GM20431 (cell line): ENCODE measurements at regions not wholly inside any gene's neighbourhood (a gene's known extent, or its start where the extent isn't known, plus 50 kb on each side); places are given as distances from the start of the nearest gene placed in this dataset.
"Not testable (repeated sequence)": the region's sequence is repeated elsewhere in the genome, so short reads cannot be mapped to it uniquely, and the experiment has no call there.

ENCODE experiments used
- in situ Hi-C: fragments of 300-500 bp; cut with MseI, MboI; formaldehyde crosslinking; loops from one replicate; pipeline ENCODE4 v1.15.0; 2020; ENCODE audit warnings: low sequenced_read_pairs; ENCODE audit not compliant: unreplicated experiment

GRCh38 chr2:235105821-235106359 is 154.1 kb downstream of the SH3BP4 start:
- in situ Hi-C loops: no loop called here

DNA sequence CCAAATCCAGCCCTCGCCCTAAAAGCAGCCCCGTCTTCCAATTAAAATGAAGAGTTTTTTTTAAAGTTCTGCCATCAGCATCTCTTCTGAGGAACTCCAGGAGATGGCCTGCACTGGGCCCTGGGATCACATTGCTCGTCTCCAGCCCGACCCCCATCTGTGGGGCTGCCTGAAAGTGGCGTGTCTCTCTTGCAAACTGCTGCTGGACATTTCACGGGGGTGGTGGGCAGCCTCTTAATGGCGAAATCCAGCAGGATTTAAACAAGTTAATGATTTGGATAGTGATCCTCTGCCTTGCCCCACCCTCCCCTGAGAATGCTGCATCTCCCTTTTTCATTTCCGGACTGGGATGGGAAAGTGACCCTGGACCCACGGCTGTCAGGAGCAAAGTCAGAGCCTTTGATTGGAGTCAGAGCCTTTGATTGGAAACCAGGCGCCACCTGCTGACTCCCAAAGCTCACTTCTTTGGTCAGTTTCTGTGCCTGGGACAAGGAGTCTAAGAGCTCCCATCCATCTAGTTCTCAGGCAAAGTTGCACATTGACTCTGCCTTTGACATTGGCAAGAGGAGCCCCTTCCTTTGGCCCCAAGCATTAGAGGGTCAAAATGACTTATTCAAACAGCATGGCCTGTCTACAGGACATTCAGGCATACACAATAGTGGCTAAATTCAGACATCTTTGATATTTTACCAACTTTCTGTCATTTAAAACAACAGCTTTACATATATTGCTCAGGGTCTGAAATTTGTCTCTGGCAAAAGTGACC is 155.2 kb downstream of the SH3BP4 start:
- in situ Hi-C loops: no loop called here

- in situ Hi-C loops: no loop called here
These were observed 155.8 kb downstream of the SH3BP4 start for GRCh38 chr2:235107640-235107951.

DNA sequence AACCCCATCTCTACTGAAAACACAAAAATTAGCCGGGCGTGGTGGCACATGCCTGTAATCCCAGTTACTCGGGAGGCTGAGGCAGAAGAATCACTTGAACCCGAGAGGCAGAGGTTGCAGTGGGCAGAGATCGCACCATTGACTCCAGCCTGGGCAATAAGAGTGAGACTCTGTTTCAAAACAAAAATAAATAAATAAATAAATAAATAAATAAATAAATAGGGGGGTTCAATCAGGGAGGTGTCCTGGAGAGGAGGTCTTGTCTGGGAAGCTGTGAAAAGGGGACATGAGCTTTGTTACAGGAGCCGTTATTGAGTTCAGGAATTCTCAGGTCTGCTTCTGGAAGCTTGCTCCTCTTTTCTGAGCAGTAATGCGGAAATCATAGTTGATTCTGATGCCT is 157.7 kb downstream of the SH3BP4 start:
- in situ Hi-C loops: not testable (repeated sequence)

DNA sequence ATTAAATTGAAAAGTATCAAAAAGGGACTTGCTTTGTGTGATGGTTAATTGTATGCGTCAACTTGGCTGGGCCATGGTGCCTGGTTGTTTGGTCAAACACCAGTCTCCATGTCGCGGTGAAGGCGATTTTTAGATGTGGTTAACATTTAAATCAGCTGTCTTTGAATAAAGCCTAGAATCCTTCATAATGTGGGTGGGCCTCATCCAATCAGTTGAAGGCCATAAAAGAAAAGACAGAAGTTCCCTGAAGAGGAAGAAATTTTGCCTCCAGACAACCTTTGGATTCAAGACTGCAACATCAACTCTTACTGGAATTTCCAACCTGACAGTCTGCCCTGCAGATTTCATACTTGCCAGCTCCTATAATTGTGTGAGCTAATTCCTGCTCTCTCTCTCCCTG is 160.5 kb downstream of the SH3BP4 start:
- in situ Hi-C loops: loop anchor here (10.0 kb wide), 1 partner anchor 558 kb away; no protein-coding TSS in a partner anchor

DNA sequence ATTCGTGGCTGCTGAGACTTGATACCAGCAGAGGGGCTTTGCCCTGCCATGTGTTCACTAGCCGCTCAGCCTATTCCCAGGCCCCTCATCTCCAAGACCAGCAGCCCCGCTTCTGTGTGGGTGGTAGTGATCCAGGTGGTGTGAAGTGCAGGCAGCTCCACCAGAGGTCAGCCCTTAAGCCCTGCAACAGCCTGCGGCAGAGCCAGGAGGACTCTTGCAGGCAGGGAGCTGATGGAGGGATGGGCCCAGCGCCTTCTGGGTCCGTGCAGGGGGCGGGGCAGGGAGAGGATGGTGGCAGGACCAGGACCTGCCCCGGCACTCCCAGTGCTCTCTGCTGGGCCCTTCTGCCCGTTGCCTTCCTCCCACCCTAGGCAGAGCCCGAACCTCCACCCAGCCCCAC is 162.0 kb downstream of the SH3BP4 start:
- in situ Hi-C loops: loop anchor here (10.0 kb wide), 1 partner anchor 559 kb away; no protein-coding TSS in a partner anchor

DNA sequence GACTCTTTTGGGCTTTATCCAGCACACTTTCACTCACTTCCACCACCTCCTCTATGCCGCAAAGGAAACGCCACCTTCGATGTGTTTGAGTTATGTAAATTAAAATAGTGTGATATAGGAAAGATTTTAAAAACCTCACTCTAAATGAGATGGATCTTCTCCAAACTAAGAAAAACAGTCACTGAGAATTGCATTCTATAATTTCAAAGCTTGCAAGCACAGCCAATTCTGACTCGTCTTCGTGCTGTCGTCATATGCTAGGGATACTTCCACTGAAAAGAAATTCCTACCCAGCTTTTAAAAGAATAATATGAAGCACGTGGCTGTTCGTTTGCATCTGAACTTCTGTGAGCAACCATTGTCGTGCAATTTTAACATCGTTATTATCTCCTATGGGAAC is 162.5 kb downstream of the SH3BP4 start:
- in situ Hi-C loops: loop anchor here (10.0 kb wide), 1 partner anchor 559 kb away; no protein-coding TSS in a partner anchor

- in situ Hi-C loops: loop anchor here (10.0 kb wide), 1 partner anchor 561 kb away; no protein-coding TSS in a partner anchor
These were observed 163.7 kb downstream of the SH3BP4 start for GRCh38 chr2:235115521-235115920.

DNA sequence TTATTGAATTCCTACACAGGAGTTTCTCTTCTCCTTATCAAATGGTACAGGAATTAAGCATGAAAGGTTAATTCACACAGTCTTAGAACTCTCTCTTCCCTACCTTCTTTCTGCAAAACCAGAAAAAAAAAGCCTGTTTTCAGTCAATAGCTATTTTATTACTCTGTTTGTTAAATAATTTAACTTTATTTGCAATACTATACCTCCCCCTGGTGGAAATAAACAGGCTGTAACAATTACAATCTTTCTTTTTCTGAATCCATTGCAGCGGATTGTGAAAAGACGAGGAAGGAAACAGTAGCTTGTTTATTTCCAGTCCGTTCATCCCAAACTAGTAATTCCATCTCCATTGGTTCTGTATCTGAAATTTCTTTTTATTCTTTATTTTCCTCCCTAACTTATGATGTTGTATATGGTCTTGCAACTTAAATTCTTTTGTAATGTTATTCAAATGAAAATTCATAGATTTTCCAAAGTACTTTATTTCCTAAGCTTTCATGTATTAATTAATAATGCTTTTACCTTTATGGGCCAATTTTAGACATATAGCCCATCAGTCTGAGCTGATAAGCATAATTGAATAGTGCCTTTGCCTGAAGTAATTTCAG is 165.2 kb downstream of the SH3BP4 start:
- in situ Hi-C loops: loop anchor here (10.0 kb wide), 1 partner anchor 562 kb away; no protein-coding TSS in a partner anchor

DNA sequence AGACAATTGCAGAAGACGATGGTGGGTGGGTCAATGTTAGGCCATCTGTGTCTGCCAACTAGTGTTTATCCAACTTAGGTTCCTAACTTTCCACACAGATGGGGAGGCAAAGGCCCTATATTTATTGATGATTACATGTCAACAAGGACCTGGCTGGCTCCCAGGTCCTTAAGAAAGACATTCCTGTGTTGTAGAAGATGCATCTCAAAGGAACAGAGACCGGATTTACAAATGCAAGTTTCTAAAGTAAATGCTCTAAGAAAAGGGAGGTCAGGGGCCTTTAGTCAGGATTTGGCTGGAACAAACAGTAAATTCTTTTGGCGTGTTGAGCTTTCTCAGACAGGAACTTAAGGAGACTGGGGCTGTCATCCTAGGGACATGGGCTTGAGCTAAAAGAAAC is 175.0 kb downstream of the SH3BP4 start:
- in situ Hi-C loops: no loop called here

DNA sequence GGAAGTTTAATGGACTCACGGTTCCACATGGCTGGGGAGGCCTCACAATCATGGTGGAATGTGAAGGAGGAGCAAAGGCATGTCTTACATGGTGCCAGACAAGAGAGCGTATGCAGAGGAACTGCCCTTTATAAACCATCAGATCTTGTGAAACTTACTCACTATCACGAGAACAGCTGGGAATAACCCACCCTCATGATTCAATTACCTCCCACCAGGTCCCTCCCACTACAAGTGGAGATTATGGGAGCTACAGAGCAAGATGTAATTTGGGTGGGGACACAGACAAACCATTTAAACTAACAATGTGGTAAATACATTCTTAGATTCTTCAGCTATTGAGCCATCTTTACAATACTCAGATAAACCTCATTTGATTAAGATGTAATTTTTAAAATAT is 176.1 kb downstream of the SH3BP4 start:
- in situ Hi-C loops: no loop called here

- in situ Hi-C loops: loop anchor here (10.0 kb wide), 1 partner anchor 465 kb away; no protein-coding TSS in a partner anchor
These were observed 178.0 kb downstream of the SH3BP4 start for GRCh38 chr2:235129850-235130249.

DNA sequence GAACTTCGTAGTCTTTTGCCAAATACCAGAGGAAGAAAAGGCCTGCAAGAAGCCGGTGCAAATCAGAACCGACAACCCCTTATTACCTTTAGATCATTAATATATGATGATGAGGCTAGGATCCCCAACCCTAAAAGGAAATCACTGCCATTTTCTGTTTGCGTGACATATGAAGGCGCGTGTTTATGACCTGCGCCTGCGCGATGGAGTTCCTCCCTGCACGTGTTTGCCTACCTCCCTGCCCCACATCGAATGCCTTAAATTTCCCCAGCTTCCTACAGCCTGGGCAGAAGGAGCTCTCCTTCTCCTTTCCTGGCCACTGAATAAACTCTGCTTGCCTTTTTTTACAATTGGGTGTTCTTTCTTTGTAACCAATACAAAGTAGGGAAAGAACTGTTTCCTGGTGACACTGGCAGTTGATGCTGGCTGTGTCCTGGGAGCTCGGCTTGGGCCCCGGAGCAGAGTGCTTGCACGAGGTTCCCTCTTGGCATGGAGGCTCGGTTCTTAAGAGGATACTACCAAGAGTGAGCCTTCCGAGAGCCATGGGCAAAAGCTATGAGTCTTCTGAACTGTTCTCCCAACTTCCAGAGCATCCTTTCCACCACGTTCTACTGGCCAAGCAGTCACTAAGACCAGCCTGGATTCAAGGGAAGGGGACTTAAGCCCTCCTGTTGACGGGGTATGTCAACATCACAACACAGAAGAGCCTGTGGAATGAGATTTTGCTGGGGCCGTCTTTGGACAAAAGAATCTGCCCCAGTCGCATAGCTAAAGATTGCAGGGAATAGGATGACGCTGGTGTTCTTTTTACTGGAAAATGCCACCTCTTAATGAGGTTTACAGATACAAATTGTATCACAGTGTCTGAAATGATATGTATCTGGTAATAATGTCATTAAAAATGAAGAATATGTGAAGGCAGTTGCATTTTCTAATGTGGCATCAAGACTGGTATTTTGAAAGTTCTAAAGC is 179.8 kb downstream of the SH3BP4 start:
- in situ Hi-C loops: loop anchor here (10.0 kb wide), 1 partner anchor 463 kb away; no protein-coding TSS in a partner anchor

DNA sequence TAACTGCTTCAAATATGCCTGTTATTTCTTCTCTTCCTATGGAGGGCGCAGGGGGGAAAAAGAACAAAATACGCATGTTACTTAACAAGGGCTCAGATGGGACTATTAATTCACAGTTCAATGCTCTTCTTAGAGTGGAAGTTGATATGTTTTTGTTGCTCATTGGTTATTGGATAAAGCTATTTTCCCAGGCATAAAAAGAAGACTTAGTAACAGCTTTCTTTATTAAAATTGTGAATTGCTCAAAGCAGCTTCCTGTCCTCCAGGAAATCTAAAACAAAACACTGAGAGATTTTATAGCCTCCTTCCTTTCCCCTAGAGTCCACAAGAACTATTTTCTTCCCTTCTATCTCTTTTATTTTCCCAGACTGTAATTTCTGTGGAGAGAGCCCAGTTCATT is 180.8 kb downstream of the SH3BP4 start:
- in situ Hi-C loops: loop anchor here (10.0 kb wide), 1 partner anchor 462 kb away; no protein-coding TSS in a partner anchor

- in situ Hi-C loops: loop anchor here (10.0 kb wide), 1 partner anchor 461 kb away; no protein-coding TSS in a partner anchor
These were observed 182.0 kb downstream of the SH3BP4 start for GRCh38 chr2:235133837-235134236.

GRCh38 chr2:235134420-235134819 is 182.6 kb downstream of the SH3BP4 start:
- in situ Hi-C loops: loop anchor here (10.0 kb wide), 1 partner anchor 460 kb away; no protein-coding TSS in a partner anchor

DNA sequence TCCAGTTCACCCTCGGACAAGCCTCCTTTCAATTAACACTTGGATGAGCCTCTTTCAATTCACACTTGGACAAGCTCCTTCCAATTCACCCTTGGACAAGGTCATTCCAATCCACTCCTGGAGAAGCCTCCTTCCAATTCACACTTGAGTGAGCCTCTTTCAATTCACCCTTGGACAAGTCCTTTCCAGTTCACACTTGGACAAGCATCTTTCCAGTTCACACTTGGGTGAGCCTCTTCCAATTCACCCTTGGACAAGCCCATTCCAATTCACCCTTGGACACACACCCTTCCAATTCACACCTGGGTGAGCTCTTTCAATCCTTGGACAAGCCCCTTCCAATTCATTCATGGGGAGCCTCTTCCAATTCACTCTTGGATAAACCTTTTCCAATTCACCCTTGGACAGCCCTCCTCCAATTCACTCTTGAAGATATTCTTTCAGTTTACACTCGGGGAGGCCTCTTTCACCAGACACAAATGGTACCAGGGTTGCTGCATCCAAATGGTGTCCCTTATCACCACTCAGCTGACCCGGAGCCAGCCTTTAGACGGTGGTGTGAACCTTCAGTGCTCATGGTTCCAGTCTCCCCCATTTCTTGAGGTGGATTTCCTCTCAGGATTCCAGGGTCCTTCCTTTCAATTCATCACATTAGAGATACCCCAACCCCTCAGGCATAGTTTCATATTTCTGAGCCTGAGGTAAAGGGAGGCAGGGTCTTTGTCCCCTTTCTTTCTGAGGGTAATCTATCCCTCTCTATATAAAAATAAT is 183.6 kb downstream of the SH3BP4 start:
- in situ Hi-C loops: loop anchor here (10.0 kb wide), 1 partner anchor 459 kb away; no protein-coding TSS in a partner anchor

- in situ Hi-C loops: loop anchor here (10.0 kb wide), 1 partner anchor 459 kb away; no protein-coding TSS in a partner anchor
These were observed 184.3 kb downstream of the SH3BP4 start for GRCh38 chr2:235135990-235136561.

- in situ Hi-C loops: loop anchor here (10.0 kb wide), 1 partner anchor 456 kb away; no protein-coding TSS in a partner anchor
These were observed 186.5 kb downstream of the SH3BP4 start for GRCh38 chr2:235138339-235138738.
